HG02884 (cell line): ENCODE measurements at regions not wholly inside any gene's neighbourhood (a gene's known extent, or its start where the extent isn't known, plus 50 kb on each side); places are given as distances from the start of the nearest gene placed in this dataset.

Source experiments
- ATAC-seq: cut with Tn5 transposase; IDR thresholded peaks from one replicate; pipeline ENCODE4 v1.9.1; 2021; ENCODE audit warnings: mild to moderate bottlenecking, moderate library complexity; ENCODE audit not compliant: unreplicated experiment

- ATAC-seq = no peak
Measured at GRCh38 chr10:124288486-124288885, 130.2 kb downstream of the OAT start.

GRCh38 chr10:124287791-124288190, 130.9 kb downstream of the OAT start:
- ATAC-seq = no peak

GRCh38 chr10:124287071-124287685, 131.5 kb downstream of the OAT start:
- no peak for ATAC-seq

- no peak for ATAC-seq
Measured at GRCh38 chr10:124286621-124287020, 132.1 kb downstream of the OAT start.

GRCh38 chr10:124285587-124286527, 132.9 kb downstream of the OAT start:
- ATAC-seq = peak; percentile 61

GRCh38 chr10:124283949-124284250, 134.8 kb downstream of the OAT start:
- no peak for ATAC-seq

GRCh38 chr10:124283215-124283948, 135.3 kb downstream of the OAT start:
- no peak for ATAC-seq

- ATAC-seq = no peak
Measured at GRCh38 chr10:124282326-124282725, 136.4 kb downstream of the OAT start.

- no peak for ATAC-seq
Measured at GRCh38 chr10:124281666-124282065, 137.1 kb downstream of the OAT start.

GRCh38 chr10:124280916-124281315, 137.8 kb downstream of the OAT start:
- ATAC-seq = no peak

GRCh38 chr10:124279882-124280281, 138.8 kb downstream of the OAT start:
- ATAC-seq = no peak

GRCh38 chr10:124279298-124279697, 139.4 kb downstream of the OAT start:
- ATAC-seq = no peak

GRCh38 chr10:124278356-124278755, 140.4 kb downstream of the OAT start:
- ATAC-seq = no peak

GRCh38 chr10:124273141-124273540, 145.6 kb downstream of the OAT start:
- no peak for ATAC-seq

- no peak for ATAC-seq
Measured at GRCh38 chr10:124271676-124272075, 147.0 kb downstream of the OAT start.

- no peak for ATAC-seq
Measured at GRCh38 chr10:124270530-124271327, 148.0 kb downstream of the OAT start.

GRCh38 chr10:124268976-124269375, 149.7 kb downstream of the OAT start:
- no peak for ATAC-seq

- no peak for ATAC-seq
Measured at GRCh38 chr10:124267911-124268549, 150.7 kb downstream of the OAT start.

GRCh38 chr10:124267231-124267885, 151.4 kb downstream of the OAT start:
- ATAC-seq = no peak
